Effector memory CD4-positive, alpha-beta T cell (primary cell): ENCODE measurements at regions not wholly inside any gene's neighbourhood (a gene's known extent, or its start where the extent isn't known, plus 50 kb on each side); places are given as distances from the start of the nearest gene placed in this dataset.

Source experiments
- DNase-seq, 3 donors: peaks; one replicate each; pipeline ENCODE4 v3.0.0-alpha.2; 2020
- H3K27ac ChIP-seq: 2 replicates; pipeline ENCODE4 v1.7.0; 2013; ENCODE audit warnings: mild to moderate bottlenecking, low read length, moderate library complexity; ENCODE audit not compliant: insufficient read depth, poor library complexity, severe bottlenecking
- H3K27me3 ChIP-seq: replicated peaks from 2 replicates; pipeline ENCODE4 v1.7.0; 2013; ENCODE audit warnings: mild to moderate bottlenecking, low read length; ENCODE audit not compliant: insufficient read depth, control insufficient read depth, poor library complexity, severe bottlenecking
- H3K36me3 ChIP-seq: 2 replicates; pipeline ENCODE4 v1.7.0; 2013; ENCODE audit warnings: mild to moderate bottlenecking, low read length, moderate library complexity; ENCODE audit not compliant: control insufficient read depth, insufficient read depth
- H3K4me1 ChIP-seq: 2 replicates; pipeline ENCODE4 v1.7.0; 2013; ENCODE audit warnings: low read length, mild to moderate bottlenecking; ENCODE audit not compliant: control insufficient read depth, insufficient read depth, poor library complexity, severe bottlenecking
- H3K4me3 ChIP-seq: 2 replicates; pipeline ENCODE4 v1.7.0; 2013; ENCODE audit warnings: low read length, low read depth, mild to moderate bottlenecking; ENCODE audit not compliant: insufficient read depth, poor library complexity, severe bottlenecking
- H3K9me3 ChIP-seq: 2 replicates; pipeline ENCODE4 v1.7.0; 2013; ENCODE audit warnings: mild to moderate bottlenecking, low read length, moderate library complexity; ENCODE audit not compliant: control insufficient read depth

GRCh38 chr5:126363658-126364057 is 59.6 kb upstream of the GRAMD2B start:
- DNase-seq = no peak
- H3K27ac ChIP-seq = no peak overlapping the region
- no peaks in the 10 kb centered on the region for H3K9me3 ChIP-seq
- H3K4me1 ChIP-seq = no peaks in the 10 kb centered on the region
- no peaks in the 10 kb centered on the region for H3K36me3 ChIP-seq
- no peak overlapping the region for H3K4me3 ChIP-seq
- no peaks in the 10 kb centered on the region for H3K27me3 ChIP-seq

- Histone ChIP-seq H3K27me3 (no peaks in the 10 kb centered on the region), H3K9me3 (no peaks in the 10 kb centered on the region), H3K27ac (no peak overlapping the region), H3K36me3 (no peaks in the 10 kb centered on the region), H3K4me1 (no peaks in the 10 kb centered on the region), H3K4me3 (no peak overlapping the region)
- no peak for DNase-seq
Measured at GRCh38 chr5:126364206-126364902, 58.9 kb upstream of the GRAMD2B start.

GRCh38 chr5:126365446-126366198 is 57.6 kb upstream of the GRAMD2B start:
- Histone ChIP-seq H3K27ac (no peak overlapping the region), H3K27me3 (no peaks in the 10 kb centered on the region), H3K4me1 (no peaks in the 10 kb centered on the region), H3K9me3 (no peaks in the 10 kb centered on the region), H3K36me3 (no peaks in the 10 kb centered on the region), H3K4me3 (no peak overlapping the region)
- no peak for DNase-seq

- DNase-seq = no peak
- no peaks in the 10 kb centered on the region for H3K27me3 ChIP-seq
- no peak overlapping the region for H3K27ac ChIP-seq
- no peaks in the 10 kb centered on the region for H3K36me3 ChIP-seq
- H3K4me3 ChIP-seq = no peak overlapping the region
- H3K9me3 ChIP-seq = no peaks in the 10 kb centered on the region
- no peaks in the 10 kb centered on the region for H3K4me1 ChIP-seq
Measured at GRCh38 chr5:126366199-126366560, 57.0 kb upstream of the GRAMD2B start.

- Histone ChIP-seq H3K9me3 (no peaks in the 10 kb centered on the region), H3K27ac (no peak overlapping the region), H3K4me1 (no peaks in the 10 kb centered on the region), H3K36me3 (no peaks in the 10 kb centered on the region), H3K4me3 (no peak overlapping the region), H3K27me3 (no peaks in the 10 kb centered on the region)
- no peak for DNase-seq
Measured at GRCh38 chr5:126368239-126368812, 54.9 kb upstream of the GRAMD2B start.

- DNase-seq = no peak
- Histone ChIP-seq H3K27ac (no peak overlapping the region), H3K36me3 (no peaks in the 10 kb centered on the region), H3K4me3 (no peak overlapping the region), H3K9me3 (no peaks in the 10 kb centered on the region), H3K27me3 (no peaks in the 10 kb centered on the region), H3K4me1 (no peaks in the 10 kb centered on the region)
Measured at GRCh38 chr5:126369083-126369482, 54.1 kb upstream of the GRAMD2B start.

GRCh38 chr5:126369995-126370731 is 53.0 kb upstream of the GRAMD2B start:
- Histone ChIP-seq H3K4me3 (no peak overlapping the region), H3K27ac (no peak overlapping the region), H3K9me3 (no peaks in the 10 kb centered on the region), H3K36me3 (no peaks in the 10 kb centered on the region), H3K4me1 (no peaks in the 10 kb centered on the region), H3K27me3 (no peaks in the 10 kb centered on the region)
- no peak for DNase-seq

GRCh38 chr5:126370796-126371718 is 52.2 kb upstream of the GRAMD2B start:
- H3K4me3 ChIP-seq = no peak overlapping the region
- H3K36me3 ChIP-seq = no peaks in the 10 kb centered on the region
- no peaks in the 10 kb centered on the region for H3K9me3 ChIP-seq
- no peak for DNase-seq
- no peaks in the 10 kb centered on the region for H3K27me3 ChIP-seq
- no peak overlapping the region for H3K27ac ChIP-seq
- no peaks in the 10 kb centered on the region for H3K4me1 ChIP-seq

- Histone ChIP-seq H3K36me3 (no peaks in the 10 kb centered on the region), H3K4me3 (no peak overlapping the region), H3K4me1 (no peaks in the 10 kb centered on the region), H3K27me3 (no peaks in the 10 kb centered on the region), H3K27ac (no peak overlapping the region), H3K9me3 (no peaks in the 10 kb centered on the region)
- peak in 1 of 3 donors; percentile 10 for DNase-seq
Measured at GRCh38 chr5:126373375-126374108, 49.7 kb upstream of the GRAMD2B start.
